Endothelial cell (in vitro differentiated cells): ENCODE measurements at regions not wholly inside any gene's neighbourhood (a gene's known extent, or its start where the extent isn't known, plus 50 kb on each side); places are given as distances from the start of the nearest gene placed in this dataset.

Source experiments
- DNase-seq: peaks from one replicate; pipeline ENCODE4 v3.0.0; 2021; ENCODE audit warnings: low spot score
- H3K27ac Mint-ChIP-seq: one replicate; pipeline ENCODE4 v1.8.0; 2021; ENCODE audit warnings: mixed read lengths, inconsistent platforms; ENCODE audit not compliant: unreplicated experiment
- H3K27me3 Mint-ChIP-seq: one replicate; pipeline ENCODE4 v1.8.0; 2021; ENCODE audit warnings: mild to moderate bottlenecking, moderate library complexity, mixed read lengths, inconsistent platforms; ENCODE audit not compliant: unreplicated experiment
- H3K36me3 Mint-ChIP-seq: one replicate; pipeline ENCODE4 v1.8.0; 2021; ENCODE audit warnings: mild to moderate bottlenecking, low read depth, mixed read lengths, inconsistent platforms; ENCODE audit not compliant: unreplicated experiment
- H3K4me1 Mint-ChIP-seq: one replicate; pipeline ENCODE4 v1.8.0; 2021; ENCODE audit warnings: mild to moderate bottlenecking, mixed read lengths, inconsistent platforms; ENCODE audit not compliant: unreplicated experiment
- H3K4me3 Mint-ChIP-seq: one replicate; pipeline ENCODE4 v1.8.0; 2021; ENCODE audit warnings: mild to moderate bottlenecking, mixed read lengths, inconsistent platforms; ENCODE audit not compliant: unreplicated experiment
- H3K9me3 Mint-ChIP-seq: one replicate; pipeline ENCODE4 v1.8.0; 2021; ENCODE audit warnings: mixed read lengths, inconsistent platforms; ENCODE audit not compliant: unreplicated experiment
- TF ChIP-seq, protein P1 (sequence below): fragments of 200-600 bp; sonication (generic); IDR thresholded peaks from one replicate; pipeline ENCODE4 v1.5.0; 2021; ENCODE audit warnings: antibody characterized with exemption; ENCODE audit not compliant: unreplicated experiment

DNA sequence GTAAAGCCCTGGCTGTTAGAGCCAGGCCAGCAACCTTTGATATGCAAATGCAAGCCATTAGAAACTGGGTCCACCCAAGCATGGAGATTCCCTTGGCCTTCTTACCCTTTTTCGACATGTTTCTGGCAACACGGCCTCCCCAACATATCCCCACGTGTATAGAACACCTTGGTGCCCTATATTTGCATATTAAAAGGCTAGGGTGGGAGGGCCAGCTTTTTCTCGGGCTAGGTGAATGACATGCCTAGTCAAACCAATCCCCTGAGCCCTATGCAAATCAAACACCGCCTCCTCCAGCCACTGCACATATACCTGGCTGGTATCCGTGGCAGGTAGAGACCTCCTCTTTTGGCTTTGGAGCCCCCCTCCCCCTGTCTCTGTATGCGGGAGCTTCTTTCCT is 55.6 kb upstream of the ZFR start:
- Mint-ChIP-seq H3K36me3 (no peaks in the 10 kb centered on the region), H3K4me1 (peaks cover 36% of the 10 kb centered on the region), H3K27me3 (peaks cover 3% of the 10 kb centered on the region), H3K4me3 (no peak overlapping the region), H3K27ac (no peak overlapping the region), H3K9me3 (no peaks in the 10 kb centered on the region)
- DNase-seq = no peak
- TF ChIP-seq, protein P1, sequence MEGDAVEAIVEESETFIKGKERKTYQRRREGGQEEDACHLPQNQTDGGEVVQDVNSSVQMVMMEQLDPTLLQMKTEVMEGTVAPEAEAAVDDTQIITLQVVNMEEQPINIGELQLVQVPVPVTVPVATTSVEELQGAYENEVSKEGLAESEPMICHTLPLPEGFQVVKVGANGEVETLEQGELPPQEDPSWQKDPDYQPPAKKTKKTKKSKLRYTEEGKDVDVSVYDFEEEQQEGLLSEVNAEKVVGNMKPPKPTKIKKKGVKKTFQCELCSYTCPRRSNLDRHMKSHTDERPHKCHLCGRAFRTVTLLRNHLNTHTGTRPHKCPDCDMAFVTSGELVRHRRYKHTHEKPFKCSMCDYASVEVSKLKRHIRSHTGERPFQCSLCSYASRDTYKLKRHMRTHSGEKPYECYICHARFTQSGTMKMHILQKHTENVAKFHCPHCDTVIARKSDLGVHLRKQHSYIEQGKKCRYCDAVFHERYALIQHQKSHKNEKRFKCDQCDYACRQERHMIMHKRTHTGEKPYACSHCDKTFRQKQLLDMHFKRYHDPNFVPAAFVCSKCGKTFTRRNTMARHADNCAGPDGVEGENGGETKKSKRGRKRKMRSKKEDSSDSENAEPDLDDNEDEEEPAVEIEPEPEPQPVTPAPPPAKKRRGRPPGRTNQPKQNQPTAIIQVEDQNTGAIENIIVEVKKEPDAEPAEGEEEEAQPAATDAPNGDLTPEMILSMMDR = no peak

DNA sequence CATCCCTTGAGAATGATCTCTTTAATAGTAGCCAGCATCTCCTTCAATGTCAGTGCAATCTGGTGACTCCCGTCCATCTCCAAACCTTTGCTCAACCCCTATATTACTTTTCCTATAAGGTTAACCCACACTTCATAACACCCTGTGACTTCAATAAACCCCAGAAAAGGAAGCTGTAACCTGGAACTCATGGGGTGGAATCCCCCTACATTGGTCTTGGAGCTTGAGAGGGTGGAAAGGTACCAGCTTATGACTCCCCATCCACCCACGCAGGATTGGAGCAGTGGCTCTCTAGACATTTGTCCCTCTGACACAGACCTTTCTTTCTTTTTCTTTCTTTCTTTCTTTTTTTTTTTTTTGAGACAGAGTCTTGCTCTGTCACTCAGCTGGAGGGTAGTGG is 54.7 kb upstream of the ZFR start:
- no peaks in the 10 kb centered on the region for H3K36me3 Mint-ChIP-seq
- H3K9me3 Mint-ChIP-seq = no peaks in the 10 kb centered on the region
- no peak for DNase-seq
- TF ChIP-seq, protein P1 = no peak
- peaks cover 27% of the 10 kb centered on the region for H3K4me1 Mint-ChIP-seq
- H3K4me3 Mint-ChIP-seq = no peak overlapping the region
- H3K27me3 Mint-ChIP-seq = peaks cover 3% of the 10 kb centered on the region
- H3K27ac Mint-ChIP-seq = no peak overlapping the region

DNA sequence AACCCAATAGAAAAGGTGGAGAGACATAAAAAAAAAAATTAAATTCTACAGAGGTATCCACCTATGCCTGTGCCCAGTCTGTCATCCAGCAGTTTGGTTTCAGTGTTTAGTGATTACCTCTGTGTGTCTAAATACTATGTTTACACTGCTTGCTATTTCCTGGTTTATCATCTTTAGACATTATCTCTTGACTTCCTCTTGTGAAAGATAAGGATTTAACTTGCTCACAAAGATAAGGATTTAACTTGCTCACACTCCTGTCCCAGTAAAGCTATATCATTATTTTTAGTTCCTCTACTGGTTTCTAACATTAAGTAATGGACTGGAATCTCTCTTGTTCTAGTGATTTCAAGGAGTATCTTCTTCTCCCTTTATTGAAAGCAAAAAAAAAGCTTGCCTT is 53.9 kb upstream of the ZFR start:
- no peak for DNase-seq
- TF ChIP-seq, protein P1 = no peak
- H3K27me3 Mint-ChIP-seq = peaks cover 3% of the 10 kb centered on the region
- H3K36me3 Mint-ChIP-seq = no peaks in the 10 kb centered on the region
- no peaks in the 10 kb centered on the region for H3K9me3 Mint-ChIP-seq
- no peak overlapping the region for H3K4me3 Mint-ChIP-seq
- H3K27ac Mint-ChIP-seq = no peak overlapping the region
- H3K4me1 Mint-ChIP-seq = peaks cover 25% of the 10 kb centered on the region

DNA sequence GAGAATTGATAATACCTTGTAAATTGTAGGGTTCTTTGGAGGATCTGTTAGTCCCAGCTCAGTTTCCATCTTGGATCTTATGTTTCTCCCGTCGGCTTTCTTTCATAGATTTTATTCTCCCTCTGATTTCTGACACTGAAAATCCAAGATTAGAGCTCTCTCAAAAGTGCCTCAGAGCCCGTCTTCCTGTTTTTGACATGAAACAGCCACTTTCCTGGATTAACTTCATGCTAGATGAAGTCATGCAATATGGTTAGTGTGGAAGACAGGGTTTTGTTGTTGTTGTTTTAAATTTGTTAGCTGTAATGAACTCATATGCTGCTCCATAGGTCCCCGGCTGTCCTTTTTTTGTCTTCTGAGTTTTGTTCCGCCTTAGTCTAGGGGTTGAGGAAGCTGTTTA is 51.6 kb upstream of the ZFR start:
- Mint-ChIP-seq H3K27me3 (peaks cover 1% of the 10 kb centered on the region), H3K27ac (no peak overlapping the region), H3K4me3 (no peak overlapping the region), H3K9me3 (no peaks in the 10 kb centered on the region), H3K36me3 (no peaks in the 10 kb centered on the region), H3K4me1 (peaks cover 23% of the 10 kb centered on the region)
- TF ChIP-seq, protein P1 = no peak
- no peak for DNase-seq

DNA sequence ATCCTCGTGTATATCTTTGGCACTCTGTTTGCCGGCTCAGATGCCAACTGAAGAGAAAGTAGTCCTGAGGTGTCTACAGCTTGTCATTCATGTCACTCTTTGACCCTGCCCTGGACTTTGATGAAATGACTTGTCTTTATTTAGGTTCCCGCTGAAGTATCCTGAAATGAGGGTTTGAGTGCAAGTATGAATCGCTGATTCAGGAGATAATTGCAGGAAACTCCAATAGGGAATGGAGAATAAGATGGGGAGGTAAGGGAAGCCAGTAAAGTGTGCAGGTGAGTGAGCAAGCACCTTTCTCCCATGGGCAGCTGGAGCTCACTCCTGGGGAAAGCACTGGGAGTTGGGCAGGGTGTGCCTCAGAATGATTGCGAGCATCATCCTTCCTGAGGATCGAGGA is 50.3 kb upstream of the ZFR start:
- Mint-ChIP-seq H3K36me3 (no peaks in the 10 kb centered on the region), H3K27ac (no peak overlapping the region), H3K4me3 (no peak overlapping the region), H3K9me3 (no peaks in the 10 kb centered on the region), H3K27me3 (peaks cover 1% of the 10 kb centered on the region), H3K4me1 (peaks cover 17% of the 10 kb centered on the region)
- no peak for DNase-seq
- TF ChIP-seq, protein P1 = no peak
